Natural killer cell treated with Interleukin-12 subunit alpha and Interleukin-12 subunit beta and Interleukin-15 and Interleukin-18, amount 100 ng/mL, for 72 hours (primary cell): ENCODE measurements at regions not wholly inside any gene's neighbourhood (a gene's known extent, or its start where the extent isn't known, plus 50 kb on each side); places are given as distances from the start of the nearest gene placed in this dataset.
"Not testable (repeated sequence)": the region's sequence is repeated elsewhere in the genome, so short reads cannot be mapped to it uniquely, and the experiment has no call there.

Experiments used
- ATAC-seq, 2 donors: fragments of 150-1000 bp; cut with Tn5 transposase in 1 of 2; sonication (Bioruptor Pico), chemical (Tn5 transposase) in 1 of 2; 2 replicates each; pipeline ENCODE4 v1.10.0; 2021
- DNase-seq: peaks from one replicate; pipeline ENCODE4 v3.0.0; 2022; ENCODE audit warnings: low spot score
- H3K27ac Mint-ChIP-seq, 2 donors: 1 replicate in 1 of 2; 2 replicates in 1 of 2; pipeline ENCODE4 v1.8.0; 2022; ENCODE audit warnings: mixed read lengths in 2 of 2, mild to moderate bottlenecking in 1 of 2, moderate library complexity in 1 of 2
- H3K27me3 Mint-ChIP-seq, 2 donors: 1 replicate in 1 of 2; 2 replicates in 1 of 2; pipeline ENCODE4 v1.8.0; 2022; ENCODE audit warnings: mixed read lengths in 2 of 2
- H3K36me3 Mint-ChIP-seq: one replicate; pipeline ENCODE4 v1.8.0; 2022; ENCODE audit warnings: mixed read lengths
- H3K4me1 Mint-ChIP-seq, 2 donors: 1 replicate in 1 of 2; 2 replicates in 1 of 2; pipeline ENCODE4 v1.8.0; 2022; ENCODE audit warnings: low read depth in 2 of 2, mixed read lengths in 2 of 2, mild to moderate bottlenecking in 1 of 2
- H3K4me3 Mint-ChIP-seq: one replicate; pipeline ENCODE4 v1.8.0; 2022; ENCODE audit warnings: mixed read lengths
- H3K9me3 Mint-ChIP-seq: 2 replicates; pipeline ENCODE4 v1.8.0; 2022; ENCODE audit warnings: mixed read lengths

GRCh38 chr7:8360564-8361153 lies 72.8 kb upstream of the NXPH1 start:
- peaks cover 8 to 39% of the 10 kb centered on the region in 2 donors for H3K27me3 Mint-ChIP-seq
- no peak for ATAC-seq
- no peak overlapping the region for H3K4me3 Mint-ChIP-seq
- DNase-seq = no peak
- no peaks in the 10 kb centered on the region for H3K4me1 Mint-ChIP-seq
- no peaks in the 10 kb centered on the region for H3K36me3 Mint-ChIP-seq
- no peak overlapping the region for H3K27ac Mint-ChIP-seq
- H3K9me3 Mint-ChIP-seq = no peaks in the 10 kb centered on the region

GRCh38 chr7:8362723-8363369 lies 70.6 kb upstream of the NXPH1 start:
- no peak overlapping the region for H3K27ac Mint-ChIP-seq
- no peaks in the 10 kb centered on the region for H3K4me1 Mint-ChIP-seq
- ATAC-seq (no peak), DNase-seq (no peak)
- no peaks in the 10 kb centered on the region for H3K36me3 Mint-ChIP-seq
- peaks cover 6 to 33% of the 10 kb centered on the region in 2 donors for H3K27me3 Mint-ChIP-seq
- no peak overlapping the region for H3K4me3 Mint-ChIP-seq
- H3K9me3 Mint-ChIP-seq = no peaks in the 10 kb centered on the region

- ATAC-seq = no peak
- Mint-ChIP-seq H3K9me3 (no peaks in the 10 kb centered on the region), H3K27ac (no peak overlapping the region), H3K36me3 (no peaks in the 10 kb centered on the region), H3K4me3 (no peak overlapping the region), H3K27me3 (peaks cover 6 to 40% of the 10 kb centered on the region in 2 donors), H3K4me1 (no peaks in the 10 kb centered on the region)
- DNase-seq = no peak
Measured at GRCh38 chr7:8363407-8364015, 69.9 kb upstream of the NXPH1 start.

- Mint-ChIP-seq H3K4me3 (no peak overlapping the region), H3K4me1 (no peaks in the 10 kb centered on the region), H3K27ac (no peak overlapping the region), H3K9me3 (no peaks in the 10 kb centered on the region), H3K36me3 (no peaks in the 10 kb centered on the region), H3K27me3 (peaks cover 15 to 48% of the 10 kb centered on the region in 2 donors)
- no peak for ATAC-seq
- no peak for DNase-seq
Measured at GRCh38 chr7:8365499-8366110, 67.8 kb upstream of the NXPH1 start.

- not testable (repeated sequence) for H3K4me1 Mint-ChIP-seq, H3K4me3 Mint-ChIP-seq, ATAC-seq, H3K9me3 Mint-ChIP-seq, H3K36me3 Mint-ChIP-seq, H3K27ac Mint-ChIP-seq, DNase-seq
- H3K27me3 Mint-ChIP-seq = peaks cover 18 to 53% of the 10 kb centered on the region in 2 donors
Measured at GRCh38 chr7:8368007-8368406, 65.4 kb upstream of the NXPH1 start.

GRCh38 chr7:8371742-8372141 lies 61.7 kb upstream of the NXPH1 start:
- no peak overlapping the region for H3K4me3 Mint-ChIP-seq
- no peak overlapping the region for H3K27ac Mint-ChIP-seq
- H3K36me3 Mint-ChIP-seq = no peaks in the 10 kb centered on the region
- H3K9me3 Mint-ChIP-seq = no peaks in the 10 kb centered on the region
- DNase-seq (no peak), ATAC-seq (no peak)
- H3K27me3 Mint-ChIP-seq = peaks cover 22 to 62% of the 10 kb centered on the region in 2 donors
- H3K4me1 Mint-ChIP-seq = no peaks in the 10 kb centered on the region

GRCh38 chr7:8373851-8374250 lies 59.6 kb upstream of the NXPH1 start:
- H3K36me3 Mint-ChIP-seq = no peaks in the 10 kb centered on the region
- no peaks in the 10 kb centered on the region for H3K4me1 Mint-ChIP-seq
- no peak overlapping the region for H3K27ac Mint-ChIP-seq
- ATAC-seq = no peak
- H3K4me3 Mint-ChIP-seq = no peak overlapping the region
- peaks cover 22 to 51% of the 10 kb centered on the region in 2 donors for H3K27me3 Mint-ChIP-seq
- H3K9me3 Mint-ChIP-seq = no peaks in the 10 kb centered on the region
- no peak for DNase-seq

- no peaks in the 10 kb centered on the region for H3K9me3 Mint-ChIP-seq
- ATAC-seq = no peak
- no peak overlapping the region for H3K27ac Mint-ChIP-seq
- no peak for DNase-seq
- peaks cover 11 to 21% of the 10 kb centered on the region in 2 donors for H3K27me3 Mint-ChIP-seq
- no peaks in the 10 kb centered on the region for H3K4me1 Mint-ChIP-seq
- no peak overlapping the region for H3K4me3 Mint-ChIP-seq
- no peaks in the 10 kb centered on the region for H3K36me3 Mint-ChIP-seq
Measured at GRCh38 chr7:8378349-8379019, 54.9 kb upstream of the NXPH1 start.

GRCh38 chr7:8379264-8379663 lies 54.1 kb upstream of the NXPH1 start:
- ATAC-seq (no peak), DNase-seq (no peak)
- no peaks in the 10 kb centered on the region for H3K4me1 Mint-ChIP-seq
- H3K27ac Mint-ChIP-seq = no peak overlapping the region
- H3K27me3 Mint-ChIP-seq = peaks cover 10 to 23% of the 10 kb centered on the region in 2 donors
- no peak overlapping the region for H3K4me3 Mint-ChIP-seq
- no peaks in the 10 kb centered on the region for H3K9me3 Mint-ChIP-seq
- H3K36me3 Mint-ChIP-seq = no peaks in the 10 kb centered on the region

- no peak overlapping the region for H3K4me3 Mint-ChIP-seq
- peaks cover 10 to 22% of the 10 kb centered on the region in 2 donors for H3K27me3 Mint-ChIP-seq
- no peaks in the 10 kb centered on the region for H3K36me3 Mint-ChIP-seq
- no peak for DNase-seq
- no peak overlapping the region for H3K27ac Mint-ChIP-seq
- H3K4me1 Mint-ChIP-seq = no peaks in the 10 kb centered on the region
- H3K9me3 Mint-ChIP-seq = no peaks in the 10 kb centered on the region
- no peak for ATAC-seq
Measured at GRCh38 chr7:8380130-8380529, 53.3 kb upstream of the NXPH1 start.

GRCh38 chr7:8382004-8382730 lies 51.2 kb upstream of the NXPH1 start:
- no peaks in the 10 kb centered on the region for H3K9me3 Mint-ChIP-seq
- no peaks in the 10 kb centered on the region for H3K36me3 Mint-ChIP-seq
- no peaks in the 10 kb centered on the region for H3K4me1 Mint-ChIP-seq
- ATAC-seq = no peak
- DNase-seq = no peak
- H3K4me3 Mint-ChIP-seq = no peak overlapping the region
- no peak overlapping the region for H3K27ac Mint-ChIP-seq
- H3K27me3 Mint-ChIP-seq = peaks cover 10 to 21% of the 10 kb centered on the region in 2 donors
